SW480 (cell line): ENCODE measurements at regions not wholly inside any gene's neighbourhood (a gene's known extent, or its start where the extent isn't known, plus 50 kb on each side); places are given as distances from the start of the nearest gene placed in this dataset.
A peak's percentile ranks its signal among the peaks of the same experiment; 100 is the strongest.

ENCODE experiments used
- DNase-seq: peaks from one replicate; pipeline ENCODE4 v3.0.0-alpha.2; 2016; ENCODE audit warnings: low spot score

DNA sequence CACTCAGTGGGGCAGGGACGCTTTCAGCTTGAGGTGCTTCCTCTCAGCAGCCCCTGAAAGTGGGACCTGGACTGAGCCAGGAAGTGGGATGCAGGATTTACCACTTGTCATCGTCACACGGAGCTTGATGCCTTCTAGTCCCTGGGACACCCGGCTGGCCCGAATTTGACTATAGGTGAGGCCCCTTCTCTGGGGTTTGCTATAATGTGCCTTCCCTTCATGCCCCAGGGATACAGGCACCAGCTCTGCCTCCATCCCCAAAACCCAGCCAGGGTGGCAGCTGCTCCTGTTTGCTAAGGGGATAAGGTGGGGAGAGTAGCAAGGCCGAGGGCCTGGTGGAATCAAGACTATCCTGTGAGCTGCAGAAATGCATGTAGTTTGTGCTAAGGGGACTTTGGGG lies 235.0 kb downstream of the GLRX3 start:
- DNase-seq: no peak

DNA sequence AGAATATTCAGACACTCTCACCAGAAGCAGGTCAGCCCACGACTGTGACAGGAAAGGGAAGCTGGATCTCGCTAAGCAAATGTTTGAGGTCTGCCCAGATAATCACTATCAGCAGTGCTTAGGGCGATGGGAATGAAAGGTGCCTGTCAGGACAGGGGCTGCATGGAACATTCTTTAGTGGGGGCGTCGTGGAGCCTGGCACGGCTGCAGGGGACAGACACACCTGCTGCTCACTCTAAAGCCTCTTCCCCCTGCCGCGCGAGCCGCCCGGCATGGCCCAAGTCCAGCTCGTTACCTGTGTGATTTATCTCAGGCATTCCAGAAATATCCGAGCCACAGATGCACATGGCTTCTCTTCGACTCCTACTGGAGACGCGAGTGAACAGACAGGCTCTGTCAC lies 235.5 kb downstream of the GLRX3 start:
- DNase-seq: no peak

DNA sequence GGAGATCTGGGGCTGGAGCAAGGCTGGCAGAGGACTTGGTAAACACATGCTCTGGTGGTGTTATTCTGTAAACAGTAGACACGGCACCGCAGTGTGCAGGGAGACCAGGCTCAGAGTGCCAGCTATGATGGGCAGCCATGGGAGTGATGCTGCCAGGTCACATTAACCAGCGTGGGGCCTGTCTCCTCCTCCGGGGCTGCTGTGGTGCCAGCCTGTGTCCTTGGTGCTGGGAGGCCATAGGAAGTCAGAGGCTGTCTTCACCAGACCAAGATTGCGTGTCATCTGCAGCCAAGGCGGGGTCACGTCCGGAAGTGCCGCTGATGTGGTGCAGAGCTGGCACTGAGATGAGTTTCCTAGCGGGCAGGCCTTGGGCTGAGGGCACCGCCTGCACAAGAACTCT lies 236.0 kb downstream of the GLRX3 start:
- no peak for DNase-seq

DNA sequence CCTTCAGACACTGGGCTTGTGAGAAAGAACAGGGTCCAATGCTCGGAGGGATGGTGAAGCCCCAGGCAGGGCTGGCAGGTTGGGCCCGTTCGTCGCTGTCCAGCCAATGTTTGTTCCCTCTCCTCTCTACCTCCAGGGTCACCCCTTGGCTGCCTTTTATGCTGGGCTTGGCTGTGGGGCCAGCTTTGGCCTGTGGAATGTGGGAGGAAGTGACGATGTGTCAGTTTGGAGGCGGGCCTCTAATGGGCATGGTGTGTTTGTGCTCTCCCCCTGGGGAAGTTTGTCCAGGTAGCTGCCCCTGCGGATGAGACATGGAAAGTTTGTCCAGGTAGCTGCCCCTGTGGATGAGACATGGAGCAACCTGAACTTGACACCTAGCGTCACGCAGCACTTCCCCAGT lies 236.7 kb downstream of the GLRX3 start:
- DNase-seq: no peak

DNA sequence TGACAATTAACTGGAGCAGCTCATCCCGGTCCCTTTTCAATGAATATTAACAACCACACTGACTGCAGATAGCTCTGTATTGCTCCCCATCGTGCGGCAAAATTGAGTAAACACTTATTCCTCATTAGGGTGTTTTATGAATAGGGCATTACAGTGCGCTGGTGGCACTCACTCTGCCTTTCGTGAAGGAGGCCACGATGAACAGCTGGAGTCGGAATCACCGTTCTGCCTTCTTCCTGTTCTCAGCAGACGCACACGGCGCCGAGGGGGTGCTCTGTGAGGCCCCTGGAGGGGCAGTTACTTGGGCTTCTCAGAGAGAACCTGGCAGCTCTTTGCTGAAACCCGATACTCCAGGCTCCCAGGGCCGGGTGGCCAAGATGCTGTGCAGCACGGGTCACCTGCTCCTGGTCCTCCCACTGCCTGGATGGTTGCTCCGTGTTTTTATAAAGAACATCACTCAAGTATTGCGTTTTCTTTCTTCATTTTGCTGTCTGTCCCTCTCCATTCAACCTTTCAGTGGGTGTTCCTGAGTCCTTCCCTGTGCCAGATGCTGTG lies 241.9 kb downstream of the GLRX3 start:
- no peak for DNase-seq

DNA sequence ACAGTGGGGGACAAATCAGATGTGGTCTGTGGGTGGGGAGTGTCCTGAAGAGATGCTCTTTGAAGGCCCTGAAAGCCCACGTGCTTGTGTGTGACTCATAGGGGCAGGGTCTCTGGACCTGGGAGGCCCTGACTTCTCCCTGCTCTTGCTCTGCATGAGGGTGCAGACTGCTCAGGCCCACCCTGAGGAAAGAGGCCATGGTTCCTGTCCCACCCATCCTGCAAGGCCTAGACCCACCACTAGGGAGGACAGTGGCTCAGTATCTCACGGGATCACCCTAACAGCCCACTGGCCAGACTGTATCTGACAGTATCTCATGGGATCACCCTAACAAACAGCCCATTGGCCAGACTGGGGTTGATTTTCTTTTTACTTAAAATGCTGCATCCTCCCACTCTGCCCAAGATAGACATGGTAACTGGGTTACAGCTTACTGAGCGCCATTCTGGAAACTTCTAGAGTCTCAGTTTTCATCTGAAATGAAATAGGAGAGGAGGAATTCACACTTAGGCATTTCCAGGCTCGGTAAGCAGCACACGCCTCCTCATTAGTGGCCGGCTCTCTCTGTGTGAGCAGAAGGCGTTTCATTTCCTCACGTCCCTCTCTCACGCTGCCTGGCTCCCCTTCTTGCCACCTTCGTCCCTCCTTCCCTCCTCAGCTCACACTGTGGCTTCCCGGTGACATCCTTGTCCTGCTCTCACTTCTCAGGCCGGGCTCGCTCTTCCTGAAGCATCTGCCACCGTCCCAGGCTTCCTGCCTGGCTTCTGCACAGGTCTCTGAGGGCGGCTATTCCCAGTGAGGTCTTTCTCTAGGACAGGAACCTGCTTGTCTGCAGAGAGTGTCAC lies 242.6 kb downstream of the GLRX3 start:
- peak; percentile 2 for DNase-seq

DNA sequence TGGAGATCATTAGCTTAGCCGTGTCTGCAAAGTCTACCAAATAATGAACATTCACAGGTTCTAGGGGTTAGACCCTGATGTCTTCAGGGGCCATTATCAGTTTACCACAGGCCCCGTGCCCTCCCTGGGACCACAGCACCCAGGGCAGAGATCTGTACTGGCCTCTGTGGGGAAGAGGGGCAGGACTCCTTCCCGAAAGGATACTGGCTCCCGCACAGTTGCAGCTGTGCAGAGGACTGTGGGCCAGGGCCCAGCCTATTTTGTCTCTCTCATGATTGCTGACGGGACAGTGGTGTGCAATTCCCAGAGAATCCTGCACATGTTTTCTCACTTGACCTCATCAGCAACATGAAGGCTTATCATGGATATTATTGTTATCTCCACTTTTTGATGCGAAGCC lies 243.9 kb downstream of the GLRX3 start:
- DNase-seq: no peak

DNA sequence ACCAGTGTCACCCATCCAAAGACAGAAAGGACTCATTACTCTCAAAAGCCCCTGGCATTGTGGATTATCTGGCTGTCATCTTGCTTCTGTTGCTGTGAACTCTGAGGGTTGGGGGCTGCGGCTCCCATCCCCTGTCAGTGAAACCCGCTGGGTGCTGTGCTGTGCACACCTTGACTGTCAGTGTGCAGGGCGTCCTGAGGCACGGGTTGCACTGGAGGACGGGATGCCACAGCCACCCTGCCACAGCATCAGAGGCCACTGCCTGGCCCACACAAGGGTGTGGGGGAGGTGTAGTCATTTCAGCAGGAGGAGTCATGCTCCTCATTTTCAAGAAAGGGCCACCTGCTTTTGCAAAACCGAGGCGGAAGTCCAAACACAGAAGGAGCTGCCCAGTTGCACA lies 245.8 kb downstream of the GLRX3 start:
- DNase-seq: no peak

DNA sequence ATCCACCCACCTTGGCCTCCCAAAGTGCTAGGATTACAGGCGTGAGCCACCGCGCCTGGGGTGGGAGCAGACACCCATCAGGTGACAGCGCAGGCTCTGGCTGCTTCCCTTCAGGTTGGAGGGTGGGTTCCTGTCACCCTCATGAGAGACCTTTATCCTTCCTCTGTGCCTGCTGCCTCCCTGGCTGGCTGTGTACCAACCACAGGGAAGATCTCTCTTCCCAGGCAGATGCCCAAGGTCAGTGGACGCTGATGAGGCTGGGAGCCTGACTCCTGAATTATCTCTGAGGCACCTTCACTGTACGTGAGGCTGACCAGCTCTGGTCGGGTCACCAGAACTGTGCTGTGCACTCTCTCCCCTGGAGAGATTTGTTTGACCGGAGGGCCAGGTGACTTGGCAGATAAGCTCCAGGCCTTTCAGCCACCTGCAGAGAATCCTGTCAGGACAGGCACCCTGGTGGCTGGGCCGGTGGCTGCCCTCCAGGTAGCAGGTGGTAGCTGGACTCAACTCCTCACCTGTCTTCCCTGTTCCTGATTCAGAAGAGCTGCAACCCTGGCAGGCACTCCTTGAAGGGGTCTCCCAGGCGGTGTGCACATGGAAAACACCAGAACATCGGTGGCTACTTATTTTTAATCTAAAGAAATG lies 251.9 kb downstream of the GLRX3 start:
- no peak for DNase-seq

DNA sequence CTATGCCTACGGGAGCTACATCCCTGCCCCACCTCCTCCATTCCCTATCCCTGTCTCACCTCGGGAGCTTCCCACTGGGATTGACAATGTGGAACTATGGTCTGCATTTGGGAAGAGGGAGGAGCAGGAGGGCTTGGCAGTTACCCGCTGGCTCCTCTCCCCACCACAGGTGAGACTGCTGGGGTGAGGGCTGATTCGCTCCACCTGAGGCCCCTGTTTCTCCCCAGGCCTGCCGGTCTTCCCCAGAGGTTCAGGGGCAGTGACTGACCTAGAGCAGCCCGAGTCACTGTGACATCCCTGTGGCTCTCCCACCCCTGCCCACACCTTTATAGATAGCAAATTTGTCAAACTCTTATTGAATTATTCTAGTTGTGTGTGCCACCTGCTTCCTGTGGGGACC lies 252.6 kb downstream of the GLRX3 start:
- no peak for DNase-seq

DNA sequence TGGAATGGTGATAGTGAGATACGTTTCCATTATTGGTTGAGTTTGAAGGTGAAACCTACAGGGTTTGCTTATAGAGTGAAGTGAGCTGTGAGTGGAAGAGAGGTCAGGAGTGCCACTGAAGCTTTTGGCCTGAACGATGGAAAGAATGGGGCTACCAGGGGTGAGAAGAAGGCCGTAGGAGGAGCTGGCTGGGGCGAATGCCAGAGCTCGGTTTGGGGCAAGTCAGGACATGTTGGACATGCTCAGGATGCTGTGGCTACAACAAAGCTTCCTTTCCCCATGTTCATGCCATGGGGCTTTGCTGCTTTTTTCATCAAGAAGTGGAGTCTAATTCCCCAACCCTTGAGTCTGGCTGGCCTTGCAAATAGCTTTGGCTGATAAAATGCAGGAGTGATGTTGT lies 253.7 kb downstream of the GLRX3 start:
- no peak for DNase-seq

DNA sequence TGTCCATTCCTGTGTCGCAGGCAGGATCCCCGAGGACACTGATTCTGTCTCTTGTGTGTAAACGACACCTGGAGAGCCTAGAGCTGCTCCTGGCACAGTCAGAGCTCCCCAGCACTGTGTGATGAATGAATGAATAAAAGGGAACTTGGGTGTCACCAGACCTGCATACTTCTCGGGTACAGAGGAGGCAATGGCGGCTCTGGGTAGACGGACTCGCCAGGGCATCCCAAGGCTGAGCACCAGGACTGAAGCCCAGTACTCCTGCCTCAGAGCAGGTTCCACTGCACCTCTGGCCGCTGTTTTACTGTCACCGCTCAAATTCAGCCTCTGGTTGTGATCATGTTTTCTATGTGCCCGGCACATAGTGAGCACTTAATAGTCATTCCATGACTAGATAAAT lies 255.8 kb downstream of the GLRX3 start:
- DNase-seq: no peak

DNA sequence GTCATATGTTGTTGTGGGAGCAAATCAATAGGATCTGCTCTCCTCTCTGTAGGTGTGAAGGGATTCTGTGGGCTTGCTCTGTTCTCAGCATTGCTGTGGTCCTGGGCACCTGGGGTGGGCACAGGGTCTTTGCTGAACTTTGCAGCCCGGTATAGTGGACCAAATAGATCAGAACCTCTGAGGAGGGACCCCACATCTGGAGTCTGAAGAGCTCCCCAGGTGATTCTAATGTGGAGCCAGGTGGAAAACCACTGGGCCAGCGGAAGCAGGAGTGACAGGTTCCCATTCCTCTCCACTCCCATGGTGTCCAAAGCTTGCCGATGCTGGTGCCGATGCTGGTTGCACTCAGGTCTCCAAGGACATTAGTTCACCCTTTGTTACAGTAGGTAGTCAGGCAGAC lies 257.2 kb downstream of the GLRX3 start:
- no peak for DNase-seq

DNA sequence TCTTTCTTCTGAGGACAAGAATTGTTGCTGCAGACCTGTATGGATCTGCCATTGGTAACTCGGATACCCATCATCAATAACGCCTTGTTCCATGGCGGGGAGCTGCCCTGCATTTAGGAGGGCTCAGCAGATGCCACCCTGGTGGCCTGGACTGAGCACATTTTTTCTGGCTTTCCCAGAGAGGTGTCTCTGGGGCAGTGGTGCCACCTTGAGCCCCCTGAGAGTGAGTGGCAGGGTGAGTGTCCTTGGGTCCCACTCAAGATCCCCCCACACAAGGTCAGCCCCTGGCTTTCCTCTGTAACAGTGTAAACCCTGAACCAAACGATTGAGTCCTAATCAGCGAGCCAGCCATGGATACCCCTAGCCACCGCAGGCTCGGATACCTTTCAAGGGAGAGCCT lies 258.6 kb downstream of the GLRX3 start:
- DNase-seq: no peak

DNA sequence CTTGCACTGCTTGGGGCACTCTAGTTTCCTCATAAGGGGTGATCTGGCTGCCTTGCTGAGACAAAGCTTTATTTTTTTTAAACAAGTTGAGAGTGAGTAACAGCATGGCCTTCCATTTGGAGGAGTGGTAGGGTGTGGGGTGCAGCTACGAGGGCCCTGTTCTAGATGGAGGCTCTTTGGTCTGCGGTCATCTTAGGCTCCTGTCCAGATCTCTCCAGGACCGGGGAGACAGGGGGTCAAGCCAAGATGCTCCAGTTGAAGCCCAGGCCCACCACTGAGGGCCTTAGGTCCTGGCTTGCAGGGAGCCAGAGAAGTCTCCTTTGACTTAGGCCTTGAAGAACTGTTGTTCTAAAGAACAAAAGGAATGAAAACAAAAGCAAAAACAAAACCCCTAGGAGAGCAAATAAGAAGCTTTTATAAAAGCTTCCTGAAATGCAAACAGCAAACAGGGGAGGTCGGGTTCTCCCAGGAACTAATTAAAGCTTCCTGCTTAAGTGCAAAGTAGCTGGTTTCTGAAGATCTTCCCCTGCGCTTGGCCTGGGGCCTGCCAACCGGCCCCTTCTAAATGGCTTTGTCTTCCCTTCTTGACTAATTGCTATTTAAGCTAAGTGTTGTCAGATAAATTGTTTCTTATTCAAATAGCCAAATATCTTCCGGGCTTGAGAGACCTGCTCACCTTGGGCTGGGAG lies 259.2 kb downstream of the GLRX3 start:
- no peak for DNase-seq

DNA sequence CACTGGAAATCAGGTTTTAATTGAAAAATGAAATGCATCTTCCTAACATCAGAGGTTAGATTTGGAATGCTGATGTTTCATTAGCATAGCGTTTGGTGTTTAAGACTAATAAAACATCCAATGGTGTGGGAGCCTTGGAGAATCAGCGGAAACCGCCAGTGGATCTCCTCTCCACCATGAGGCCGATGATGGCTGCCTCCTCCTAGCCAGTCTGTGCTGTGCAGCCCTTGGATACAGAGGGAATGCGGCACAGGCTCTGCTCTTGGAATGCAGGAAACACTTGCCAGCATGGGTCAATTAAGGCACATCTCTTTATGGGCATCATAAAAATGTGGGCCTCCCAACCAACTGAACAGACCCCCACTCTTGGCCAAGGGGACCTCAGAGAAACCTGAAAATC lies 259.9 kb downstream of the GLRX3 start:
- no peak for DNase-seq

DNA sequence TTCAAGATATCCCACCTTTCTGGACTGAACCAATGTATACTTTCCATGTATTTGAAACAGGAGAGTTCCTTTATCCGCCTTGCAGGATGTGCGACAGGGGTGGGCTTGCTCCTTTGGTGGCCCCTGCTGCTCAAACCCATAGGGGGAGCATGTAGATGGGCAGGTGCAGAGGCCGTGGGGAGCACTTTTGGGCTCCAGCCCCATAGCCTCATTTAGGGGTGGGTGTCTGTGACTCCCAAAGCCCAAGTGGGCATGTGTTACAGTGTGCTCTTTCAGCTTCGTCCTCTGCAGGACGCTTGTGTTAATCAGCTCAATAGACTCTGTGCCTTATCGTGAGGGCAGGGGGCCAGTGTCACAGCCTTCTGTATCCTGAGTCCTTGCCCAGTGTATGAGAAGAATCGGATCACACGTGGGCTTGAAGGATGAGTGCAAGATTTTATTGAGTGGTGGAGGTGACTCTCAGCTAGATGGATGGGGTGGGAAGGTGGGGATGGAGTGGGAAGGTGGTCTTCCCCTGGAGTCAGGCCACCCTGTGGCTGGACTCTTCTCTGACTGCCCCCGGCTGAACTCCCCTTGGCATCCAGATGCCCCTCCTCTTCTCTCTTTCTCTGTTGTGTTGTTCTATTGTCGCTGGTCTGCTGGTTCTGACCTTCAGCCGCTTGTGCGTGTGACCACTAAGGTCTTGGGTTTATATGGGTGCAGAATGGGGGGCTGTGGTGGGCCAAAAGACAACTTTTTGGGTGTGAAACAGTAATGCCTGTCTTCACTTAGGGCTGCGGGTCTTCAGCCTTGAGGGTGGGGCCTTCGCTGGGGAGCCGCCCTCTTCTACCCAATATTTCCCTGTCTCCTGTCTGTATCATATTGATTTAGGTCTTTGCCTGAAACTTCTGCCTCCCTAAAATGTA lies 262.2 kb downstream of the GLRX3 start:
- DNase-seq: no peak

DNA sequence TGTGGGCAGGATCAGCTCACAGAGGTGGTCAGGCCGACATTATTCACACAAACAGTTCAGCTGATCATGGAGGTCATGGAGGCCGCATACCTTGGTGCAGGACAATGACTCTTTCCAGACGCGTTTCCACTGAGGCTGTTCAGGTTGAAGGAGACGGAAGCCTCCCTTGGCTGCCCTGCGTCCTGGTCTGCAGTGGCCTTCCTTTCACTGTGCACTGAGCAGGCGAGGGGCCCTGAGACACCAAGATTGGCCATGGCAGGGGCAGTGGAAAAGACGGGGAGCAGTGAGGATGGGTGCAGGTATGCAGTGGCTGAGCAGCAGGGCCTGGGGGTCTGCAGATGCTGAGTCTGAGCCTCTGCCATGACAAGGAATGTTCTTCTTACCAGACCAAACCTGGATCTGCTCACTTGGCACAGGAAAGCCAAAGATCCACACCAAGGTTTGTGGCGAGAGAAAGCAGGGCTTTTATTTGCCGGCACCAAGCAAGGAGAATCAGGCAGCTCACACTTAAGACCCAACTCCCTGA lies 263.3 kb downstream of the GLRX3 start:
- no peak for DNase-seq

DNA sequence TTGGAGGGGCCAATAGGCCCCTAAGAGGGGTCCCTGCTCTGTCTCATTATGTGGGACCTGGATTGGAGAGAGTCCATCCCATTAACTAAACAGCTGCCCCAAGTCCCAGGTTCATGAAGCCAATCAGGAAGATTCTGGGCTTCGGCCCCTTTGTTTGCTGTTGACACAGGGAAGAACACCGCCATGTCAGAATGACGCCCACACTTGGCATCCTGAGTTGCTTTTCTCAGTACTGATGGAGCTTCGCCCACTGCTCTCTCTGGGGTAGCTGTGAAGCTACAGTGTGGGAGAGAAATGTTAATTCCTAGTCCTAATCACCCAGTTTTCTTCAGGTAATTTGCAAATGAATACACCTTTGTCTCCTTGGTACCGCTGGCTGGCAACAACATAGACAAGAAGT lies 264.7 kb downstream of the GLRX3 start:
- DNase-seq: no peak

DNA sequence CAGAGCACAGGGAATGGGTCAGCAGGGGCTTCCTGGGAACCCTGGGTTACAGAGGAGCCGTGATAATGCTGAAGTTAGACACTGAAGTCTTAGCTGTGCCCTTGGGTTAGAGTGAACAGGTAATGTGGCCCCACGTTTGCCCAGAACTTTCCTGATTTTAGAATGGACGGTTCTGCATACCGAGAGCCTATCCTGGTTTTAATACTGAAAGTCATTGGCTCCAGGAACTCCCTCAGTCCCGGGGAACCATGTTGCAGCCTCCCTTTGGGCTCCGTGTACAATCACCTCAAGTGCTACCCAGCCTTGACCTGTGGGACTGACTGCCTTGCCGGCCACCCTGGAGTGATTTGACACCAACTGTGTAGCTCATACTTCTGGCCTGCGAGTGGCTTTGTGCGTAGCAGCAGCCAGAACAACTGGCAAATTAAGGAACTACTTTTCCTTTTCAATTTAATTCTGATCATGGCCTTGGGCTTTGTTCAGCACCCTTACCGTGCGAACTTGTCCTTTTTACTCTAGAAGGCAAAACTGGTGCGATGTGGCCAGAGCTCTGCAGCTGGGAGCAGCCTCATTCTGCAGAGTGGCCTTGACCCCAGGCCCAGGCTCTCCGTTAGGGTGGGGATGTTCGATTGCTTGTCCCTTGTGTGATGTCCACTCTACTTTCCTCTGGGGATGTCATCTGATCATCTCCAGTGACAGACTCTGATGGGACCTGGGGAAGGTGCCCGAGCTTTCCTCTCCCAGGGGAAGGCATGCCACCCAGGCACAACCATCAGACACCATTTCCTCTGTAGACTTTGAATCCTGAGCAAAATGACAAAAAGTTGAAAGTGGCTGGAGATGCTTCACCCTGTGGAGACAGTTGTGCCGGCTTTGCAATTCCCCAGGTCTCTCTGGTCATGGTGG lies 265.9 kb downstream of the GLRX3 start:
- DNase-seq: no peak
